PC-9 (cell line): ENCODE measurements at regions not wholly inside any gene's neighbourhood (a gene's known extent, or its start where the extent isn't known, plus 50 kb on each side); places are given as distances from the start of the nearest gene placed in this dataset.

Experiments used
- BruUV-seq: library from RNA; stranded (reverse); fragments of 400-500 nt; replicated peaks from 2 replicates; lab custom pipeline; 2021; lab: Mats Ljungman, UMichigan
- CTCF ChIA-PET: fragments of 300-600 bp; sonication (Branson Sonifier 250); formaldehyde crosslinking; loops from one replicate; lab custom pipeline; 2022; ENCODE audit warnings: antibody characterized with exemption; lab: Charles Lee
- POLR2A ChIA-PET: fragments of 300-600 bp; sonication (Branson Sonifier 250); formaldehyde crosslinking; loops from one replicate; lab custom pipeline; 2022; ENCODE audit warnings: antibody characterized with exemption; ENCODE audit not compliant: unreplicated experiment; lab: Charles Lee
- DNase-seq, 2 experiments: peaks; one replicate each; pipeline versions ENCODE4 v3.0.0 to v3.0.0-alpha.2; 2015 to 2022; ENCODE audit warnings: mixed read lengths in 1 of 2
- H2AFZ ChIP-seq: fragments of 200-600 bp; sonication (generic); 2 replicates; pipeline ENCODE4 v1.8.1; 2017; ENCODE audit warnings: antibody characterized with exemption
- H3F3A ChIP-seq: fragments of 200-600 bp; sonication (generic); 2 replicates; pipeline ENCODE4 v1.8.1; 2017; ENCODE audit warnings: antibody characterized with exemption, mild to moderate bottlenecking, low read depth; ENCODE audit not compliant: insufficient read depth
- H3K27ac ChIP-seq: fragments of 200-600 bp; sonication (generic); 2 replicates; pipeline ENCODE4 v1.6.1; 2016; ENCODE audit warnings: mixed run types
- H3K27me3 ChIP-seq: fragments of 200-600 bp; sonication (generic); 2 replicates; pipeline ENCODE4 v1.6.1; 2016; ENCODE audit warnings: low read depth, mixed run types; ENCODE audit not compliant: insufficient read depth
- H3K36me3 ChIP-seq: fragments of 200-600 bp; sonication (generic); 2 replicates; pipeline ENCODE4 v1.6.1; 2016; ENCODE audit warnings: low read depth, mixed run types
- H3K4me1 ChIP-seq: fragments of 200-600 bp; sonication (generic); replicated peaks from 2 replicates; pipeline ENCODE4 v1.6.1; 2016; ENCODE audit warnings: mixed run types; ENCODE audit not compliant: insufficient read depth
- H3K4me2 ChIP-seq: fragments of 200-600 bp; sonication (generic); 2 replicates; pipeline ENCODE4 v1.6.1; 2017; ENCODE audit warnings: mixed run types
- H3K4me3 ChIP-seq: fragments of 200-600 bp; sonication (generic); 2 replicates; pipeline ENCODE4 v1.6.1; 2016; ENCODE audit warnings: mixed run types
- H3K79me2 ChIP-seq: fragments of 200-600 bp; sonication (generic); 2 replicates; pipeline ENCODE4 v1.6.1; 2017; ENCODE audit warnings: low read depth, mixed run types
- H3K9me2 ChIP-seq: fragments of 200-600 bp; sonication (generic); 2 replicates; pipeline ENCODE4 v1.8.1; 2017; ENCODE audit warnings: mild to moderate bottlenecking; ENCODE audit not compliant: insufficient read depth
- H3K9me3 ChIP-seq: fragments of 200-600 bp; sonication (generic); 2 replicates; pipeline ENCODE4 v1.8.1; 2016; ENCODE audit warnings: low read depth; ENCODE audit not compliant: insufficient read depth
- H4K20me1 ChIP-seq: fragments of 200-600 bp; sonication (generic); 2 replicates; pipeline ENCODE4 v1.8.1; 2017; ENCODE audit not compliant: insufficient read depth
- EZH2 ChIP-seq: fragments of 200-600 bp; sonication (generic); IDR thresholded peaks from 2 replicates; pipeline ENCODE4 v1.8.0; 2017; ENCODE audit warnings: antibody characterized with exemption, low read depth
- intact Hi-C: fragments of 100-400 bp; cut with micrococcal nuclease; formaldehyde crosslinking; loops from one replicate; pipeline ENCODE4 v1.10.0; 2022; ENCODE audit not compliant: unreplicated experiment
- TF ChIP-seq, protein P1 (sequence below): fragments of 200-600 bp; sonication (generic); conservative IDR thresholded peaks from 2 replicates; pipeline ENCODE4 v1.6.1; 2017; ENCODE audit warnings: mixed run types, antibody characterized with exemption, mild to moderate bottlenecking, moderate library complexity

DNA sequence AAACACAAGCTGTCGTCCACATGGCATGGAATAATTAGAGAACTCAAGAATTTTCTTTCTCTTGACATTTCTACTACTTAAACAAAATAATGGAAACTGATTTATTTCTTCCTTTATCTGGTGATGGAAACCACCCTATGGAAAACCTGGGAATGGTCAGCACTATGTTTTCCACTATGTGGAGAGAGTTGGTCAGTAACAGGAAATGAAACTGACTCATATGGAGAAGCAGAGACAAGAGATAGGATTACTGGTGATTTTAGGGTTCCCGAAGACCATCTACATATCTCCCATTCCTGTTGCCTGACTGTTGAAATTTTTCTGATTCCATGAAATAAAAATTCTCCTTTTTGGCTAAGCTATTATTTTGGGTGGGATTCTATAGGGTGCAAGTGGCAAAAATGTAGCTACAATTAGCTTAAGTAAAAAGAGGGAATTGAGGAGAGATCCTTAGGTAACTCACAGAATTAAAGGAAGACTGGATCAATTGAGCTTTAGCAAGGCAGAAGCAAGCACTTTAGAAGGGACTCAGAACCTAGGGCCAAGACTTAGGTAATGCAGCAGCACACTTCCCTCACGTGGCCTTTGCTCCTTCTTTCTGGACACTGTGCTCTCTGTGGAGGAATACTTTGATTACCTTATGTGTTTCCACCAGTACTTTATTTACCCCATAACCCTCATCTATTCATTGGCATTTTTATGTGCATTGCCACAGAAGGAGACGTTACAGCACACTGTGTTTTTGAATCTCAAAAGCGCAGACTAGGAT lies 89.6 kb downstream of the LEPR start:
- DNase-seq = no peak
- POLR2A ChIA-PET = interaction anchor here (0.5 kb wide), 1 partner anchor 90 kb away, joined by 3 read pairs; the partner anchor contains the start of genes LEPR and LEPROT
- Histone ChIP-seq H3K9me2 (no peaks in the 10 kb centered on the region), H3K27ac (no peak overlapping the region), H3K4me2 (no peak overlapping the region), H3K79me2 (no peaks in the 10 kb centered on the region), H3K4me1 (no peaks in the 10 kb centered on the region), H4K20me1 (no peaks in the 10 kb centered on the region), H3K4me3 (no peak overlapping the region), H3F3A (no peaks in the 10 kb centered on the region), H3K36me3 (no peaks in the 10 kb centered on the region), H2AFZ (no peak overlapping the region), H3K27me3 (no peaks in the 10 kb centered on the region), H3K9me3 (no peaks in the 10 kb centered on the region)
- CTCF ChIA-PET = no interaction called here
- no TSS peak for BruUV-seq
- intact Hi-C loops = no loop called here
- no peak for TF ChIP-seq EZH2
- TF ChIP-seq, protein P1, sequence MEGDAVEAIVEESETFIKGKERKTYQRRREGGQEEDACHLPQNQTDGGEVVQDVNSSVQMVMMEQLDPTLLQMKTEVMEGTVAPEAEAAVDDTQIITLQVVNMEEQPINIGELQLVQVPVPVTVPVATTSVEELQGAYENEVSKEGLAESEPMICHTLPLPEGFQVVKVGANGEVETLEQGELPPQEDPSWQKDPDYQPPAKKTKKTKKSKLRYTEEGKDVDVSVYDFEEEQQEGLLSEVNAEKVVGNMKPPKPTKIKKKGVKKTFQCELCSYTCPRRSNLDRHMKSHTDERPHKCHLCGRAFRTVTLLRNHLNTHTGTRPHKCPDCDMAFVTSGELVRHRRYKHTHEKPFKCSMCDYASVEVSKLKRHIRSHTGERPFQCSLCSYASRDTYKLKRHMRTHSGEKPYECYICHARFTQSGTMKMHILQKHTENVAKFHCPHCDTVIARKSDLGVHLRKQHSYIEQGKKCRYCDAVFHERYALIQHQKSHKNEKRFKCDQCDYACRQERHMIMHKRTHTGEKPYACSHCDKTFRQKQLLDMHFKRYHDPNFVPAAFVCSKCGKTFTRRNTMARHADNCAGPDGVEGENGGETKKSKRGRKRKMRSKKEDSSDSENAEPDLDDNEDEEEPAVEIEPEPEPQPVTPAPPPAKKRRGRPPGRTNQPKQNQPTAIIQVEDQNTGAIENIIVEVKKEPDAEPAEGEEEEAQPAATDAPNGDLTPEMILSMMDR = no peak

DNA sequence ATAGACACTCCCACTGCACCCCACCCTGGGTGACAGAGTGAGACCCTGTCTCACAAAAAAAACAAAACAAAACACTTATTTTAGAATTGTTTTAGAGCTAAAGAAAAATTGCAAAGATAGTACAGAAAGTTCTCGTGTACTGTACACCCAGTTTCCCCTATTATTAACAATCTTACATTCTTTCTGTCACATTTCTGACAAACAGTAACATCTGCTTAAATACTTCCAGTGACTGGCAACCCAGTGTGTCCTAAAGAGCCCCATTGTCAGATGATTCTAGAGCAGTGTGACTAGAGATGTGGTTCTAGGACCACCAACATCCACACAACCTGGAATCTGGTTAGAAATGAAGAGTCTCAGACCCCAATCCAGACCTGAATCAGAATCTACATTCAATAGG lies 90.5 kb downstream of the LEPR start:
- no peak overlapping the region for H3K27ac ChIP-seq
- no peaks in the 10 kb centered on the region for H3K4me1 ChIP-seq
- DNase-seq = no peak
- no peaks in the 10 kb centered on the region for H3K36me3 ChIP-seq
- H3K4me3 ChIP-seq = no peak overlapping the region
- POLR2A ChIA-PET = interaction anchor here (0.6 kb wide), 1 partner anchor 1509 kb away, joined by 3 read pairs; no protein-coding TSS in a partner anchor
- no peak overlapping the region for H3K4me2 ChIP-seq
- H3K9me2 ChIP-seq = no peaks in the 10 kb centered on the region
- BruUV-seq = no TSS peak
- CTCF ChIA-PET = no interaction called here
- H3F3A ChIP-seq = no peaks in the 10 kb centered on the region
- intact Hi-C loops = no loop called here
- no peaks in the 10 kb centered on the region for H3K9me3 ChIP-seq
- no peaks in the 10 kb centered on the region for H3K79me2 ChIP-seq
- no peak for TF ChIP-seq EZH2
- TF ChIP-seq, protein P1 = no peak
- H4K20me1 ChIP-seq = no peaks in the 10 kb centered on the region
- no peak overlapping the region for H2AFZ ChIP-seq
- H3K27me3 ChIP-seq = no peaks in the 10 kb centered on the region

GRCh38 chr1:65512383-65512782 lies 91.9 kb downstream of the LEPR start:
- H3K27ac ChIP-seq = no peak overlapping the region

More at GRCh38 chr1:65512383-65512782, 91.9 kb downstream of the LEPR start:
- H3K9me3 ChIP-seq = no peaks in the 10 kb centered on the region
- no peak overlapping the region for H2AFZ ChIP-seq
- ChIA-PET CTCF (no interaction called here), POLR2A (no interaction called here)
- H3F3A ChIP-seq = no peaks in the 10 kb centered on the region
- no peaks in the 10 kb centered on the region for H3K79me2 ChIP-seq
- DNase-seq = no peak
- no peaks in the 10 kb centered on the region for H3K36me3 ChIP-seq
- H3K4me2 ChIP-seq = no peak overlapping the region
- TF ChIP-seq EZH2 = no peak
- TF ChIP-seq, protein P1 = no peak
- BruUV-seq = no TSS peak
- H3K4me1 ChIP-seq = no peaks in the 10 kb centered on the region
- no peak overlapping the region for H3K4me3 ChIP-seq
- no peaks in the 10 kb centered on the region for H3K27me3 ChIP-seq
- H4K20me1 ChIP-seq = no peaks in the 10 kb centered on the region
- no peaks in the 10 kb centered on the region for H3K9me2 ChIP-seq
- intact Hi-C loops = no loop called here
